ENCODE measurements at regions not wholly inside any gene's neighbourhood (a gene's known extent, or its start where the extent isn't known, plus 50 kb on each side); places are given as distances from the start of the nearest gene placed in this dataset.
"Not testable (repeated sequence)": the region's sequence is repeated elsewhere in the genome, so short reads cannot be mapped to it uniquely, and the experiment has no call there.

DNA sequence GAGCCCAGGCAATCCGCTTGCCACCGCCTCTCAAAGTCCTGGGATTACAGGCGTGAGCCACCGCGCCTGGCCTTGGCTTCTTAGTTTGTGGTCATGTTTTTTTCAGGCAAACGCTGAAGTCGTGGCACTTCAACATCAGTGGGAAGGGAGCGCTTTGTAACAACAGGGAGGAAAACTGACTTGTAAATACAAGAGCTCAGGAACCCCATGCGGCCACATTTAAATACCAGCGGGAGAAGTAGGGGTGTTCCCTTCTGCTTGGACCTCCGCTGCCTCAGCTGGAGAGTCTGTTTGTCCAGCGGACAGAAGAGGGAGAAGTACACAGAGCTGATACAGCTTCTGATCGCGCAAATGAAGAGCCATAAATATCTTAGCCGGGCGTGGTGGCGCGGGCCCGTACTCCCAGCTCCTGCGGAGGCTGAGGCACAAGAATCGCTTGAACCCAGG lies 108.7 kb upstream of the KMT2C start:
- no peak overlapping the region for H3K4me3 ChIP-seq
- ATAC-seq, result no peak
- whole genome bisulfite sequencing, 2 donors (ENCODE audit: low coverage in 1 of 2), result 34 to 64% methylated on average over 6 to 7 of the region's 21 CpGs
- H3K27ac ChIP-seq, result no peak overlapping the region
- H3K4me1 ChIP-seq, result no peaks in the 10 kb centered on the region
- H3K9me3 ChIP-seq, result no peaks in the 10 kb centered on the region
- no peaks in the 10 kb centered on the region for H3K36me3 ChIP-seq
- H3K27me3 ChIP-seq, result no peaks in the 10 kb centered on the region
- no peak for TF ChIP-seq POLR2A (IDR thresholded peaks at IDR 0.05)
- TF ChIP-seq, protein P1, sequence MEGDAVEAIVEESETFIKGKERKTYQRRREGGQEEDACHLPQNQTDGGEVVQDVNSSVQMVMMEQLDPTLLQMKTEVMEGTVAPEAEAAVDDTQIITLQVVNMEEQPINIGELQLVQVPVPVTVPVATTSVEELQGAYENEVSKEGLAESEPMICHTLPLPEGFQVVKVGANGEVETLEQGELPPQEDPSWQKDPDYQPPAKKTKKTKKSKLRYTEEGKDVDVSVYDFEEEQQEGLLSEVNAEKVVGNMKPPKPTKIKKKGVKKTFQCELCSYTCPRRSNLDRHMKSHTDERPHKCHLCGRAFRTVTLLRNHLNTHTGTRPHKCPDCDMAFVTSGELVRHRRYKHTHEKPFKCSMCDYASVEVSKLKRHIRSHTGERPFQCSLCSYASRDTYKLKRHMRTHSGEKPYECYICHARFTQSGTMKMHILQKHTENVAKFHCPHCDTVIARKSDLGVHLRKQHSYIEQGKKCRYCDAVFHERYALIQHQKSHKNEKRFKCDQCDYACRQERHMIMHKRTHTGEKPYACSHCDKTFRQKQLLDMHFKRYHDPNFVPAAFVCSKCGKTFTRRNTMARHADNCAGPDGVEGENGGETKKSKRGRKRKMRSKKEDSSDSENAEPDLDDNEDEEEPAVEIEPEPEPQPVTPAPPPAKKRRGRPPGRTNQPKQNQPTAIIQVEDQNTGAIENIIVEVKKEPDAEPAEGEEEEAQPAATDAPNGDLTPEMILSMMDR (IDR thresholded peaks at IDR 0.05), result no peak
- no peak for TF ChIP-seq POLR2AphosphoS5 (IDR thresholded peaks at IDR 0.05)
- TF ChIP-seq EP300 (IDR thresholded peaks at IDR 0.05), result no peak

DNA sequence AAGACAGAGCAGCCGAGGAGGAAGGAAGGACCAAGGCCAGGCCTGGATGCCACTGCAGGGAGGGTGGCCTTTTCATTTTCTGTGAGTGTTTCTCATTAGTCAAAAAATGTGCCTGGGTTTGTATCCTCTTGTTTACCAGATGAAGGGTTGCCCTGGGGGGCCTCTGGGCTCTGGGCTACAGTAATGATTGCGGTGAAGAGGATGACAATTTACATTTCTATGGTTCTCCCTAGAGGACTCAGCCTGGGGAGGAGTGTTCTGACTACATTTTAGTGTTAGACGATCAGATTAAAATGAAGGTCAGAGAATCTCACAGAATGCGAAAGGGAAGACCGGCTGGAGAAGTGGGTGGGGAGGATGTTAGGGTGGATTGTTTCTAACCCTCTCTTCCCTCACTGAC lies 108.0 kb upstream of the KMT2C start:
- 40 to 62% methylated on average over 2 to 5 of the region's 5 CpGs for WGBS, 2 donors (ENCODE audit: low coverage in 1 of 2)
- Histone ChIP-seq H3K36me3 (no peaks in the 10 kb centered on the region), H3K4me3 (no peak overlapping the region), H3K9me3 (no peaks in the 10 kb centered on the region), H3K4me1 (no peaks in the 10 kb centered on the region), H3K27ac (no peak overlapping the region), H3K27me3 (no peaks in the 10 kb centered on the region)
- ATAC-seq, result no peak
- TF ChIP-seq POLR2AphosphoS5 (IDR thresholded peaks at IDR 0.05) (no peak), POLR2A (IDR thresholded peaks at IDR 0.05) (no peak), EP300 (IDR thresholded peaks at IDR 0.05) (no peak)
- TF ChIP-seq, protein P1 (IDR thresholded peaks at IDR 0.05), result no peak

DNA sequence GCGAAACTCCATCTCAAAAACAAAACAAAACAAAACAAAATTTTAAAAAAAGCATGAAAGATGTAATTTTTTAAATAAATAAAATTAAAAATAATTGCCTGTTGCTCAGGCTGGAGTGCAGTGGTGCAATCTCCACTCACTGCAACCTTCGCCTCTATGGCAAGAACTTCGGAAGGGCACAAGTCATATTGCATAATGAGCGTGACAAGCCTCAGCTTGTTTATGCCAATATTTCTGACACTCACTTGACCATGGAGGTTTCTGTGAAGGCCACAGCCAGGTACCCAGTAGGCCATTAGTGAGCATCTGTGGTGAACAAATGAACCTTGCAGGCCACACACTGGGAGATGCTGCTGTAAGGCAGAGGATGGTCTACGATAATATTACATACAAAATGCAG lies 106.1 kb upstream of the KMT2C start:
- TF ChIP-seq POLR2A (IDR thresholded peaks at IDR 0.05) (no peak), EP300 (IDR thresholded peaks at IDR 0.05) (no peak), POLR2AphosphoS5 (IDR thresholded peaks at IDR 0.05) (no peak)
- TF ChIP-seq, protein P1 (IDR thresholded peaks at IDR 0.05), result no peak
- no peak for ATAC-seq
- H3K36me3 ChIP-seq, result no peaks in the 10 kb centered on the region
- no peaks in the 10 kb centered on the region for H3K4me1 ChIP-seq
- H3K27me3 ChIP-seq, result no peaks in the 10 kb centered on the region
- H3K9me3 ChIP-seq, result no peaks in the 10 kb centered on the region
- WGBS, 2 donors (ENCODE audit: low coverage in 1 of 2), result 91 to 100% methylated on average over 2 to 5 of the region's 5 CpGs
- no peak overlapping the region for H3K4me3 ChIP-seq
- H3K27ac ChIP-seq, result no peak overlapping the region

DNA sequence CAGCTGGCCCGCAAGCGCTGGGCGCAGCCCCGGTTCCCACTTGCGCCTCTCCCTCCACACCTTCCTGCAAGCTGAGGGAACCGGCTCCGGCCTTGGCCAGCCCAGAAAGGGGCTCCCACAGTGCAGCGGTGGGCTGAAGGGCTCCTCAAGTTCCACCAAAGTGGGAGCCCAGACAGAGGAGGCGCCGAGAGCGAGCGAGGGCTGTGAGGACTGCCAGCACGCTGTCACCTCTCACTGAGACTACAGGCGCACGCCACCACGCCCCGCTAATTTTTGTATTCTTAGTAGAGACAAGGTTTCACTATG lies 103.3 kb upstream of the KMT2C start:
- not testable (repeated sequence) for H3K27ac ChIP-seq, H3K27me3 ChIP-seq, ATAC-seq, H3K9me3 ChIP-seq, H3K36me3 ChIP-seq, H3K4me3 ChIP-seq, H3K4me1 ChIP-seq
- 95% methylated on average over 9 of the region's 17 CpGs; no CpG with 5 or more reads in 1 of the 2 donors for WGBS, 2 donors (ENCODE audit: low coverage in 1 of 2)

DNA sequence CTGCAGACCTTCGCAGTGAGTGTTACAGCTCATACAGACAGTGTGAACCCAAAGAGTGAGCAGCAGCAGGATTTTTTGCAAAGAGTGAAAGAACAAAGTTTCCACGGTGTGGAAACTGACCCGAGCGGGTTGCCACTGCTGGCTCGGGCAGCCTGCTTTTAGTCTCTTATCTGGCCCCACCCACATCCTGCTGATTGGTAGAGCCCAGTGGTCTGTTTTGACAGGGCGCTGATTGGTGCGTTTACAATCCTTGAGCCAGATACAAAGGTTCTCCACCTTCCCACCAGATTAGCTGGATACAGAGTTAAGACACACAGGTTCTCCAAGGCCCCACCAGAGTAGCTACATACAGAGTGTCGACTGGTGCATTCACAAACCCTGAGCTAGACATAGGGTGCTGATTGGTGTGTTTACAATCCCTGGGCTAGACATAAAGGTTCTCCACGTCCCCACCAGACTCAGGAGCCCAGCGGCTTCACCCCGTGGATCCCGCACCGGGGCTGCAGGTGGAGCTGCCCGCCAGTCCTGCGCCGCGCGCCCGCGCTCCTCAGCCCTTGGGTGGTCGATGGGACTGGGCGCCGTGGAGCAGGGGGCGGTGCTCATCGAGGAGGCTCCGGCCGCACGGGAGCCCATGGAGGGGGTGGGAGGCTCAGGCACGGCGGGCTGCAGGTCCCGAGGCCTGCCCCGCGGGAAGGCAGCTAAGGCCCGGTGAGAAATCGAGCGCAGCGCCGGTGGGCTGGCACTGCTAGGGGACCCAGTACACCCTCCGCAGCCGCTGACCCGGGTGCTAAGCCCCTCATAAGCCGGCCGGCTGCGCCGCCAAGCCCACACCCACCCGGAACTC lies 102.8 kb upstream of the KMT2C start:
- H3K4me3 ChIP-seq, H3K36me3 ChIP-seq, H3K9me3 ChIP-seq, ATAC-seq, H3K27me3 ChIP-seq, H3K27ac ChIP-seq, H3K4me1 ChIP-seq: not testable (repeated sequence)
- WGBS, 2 donors (ENCODE audit: low coverage in 1 of 2), result 40% methylated on average over 1 of the region's 46 CpGs; no CpG with 5 or more reads in 1 of the 2 donors

DNA sequence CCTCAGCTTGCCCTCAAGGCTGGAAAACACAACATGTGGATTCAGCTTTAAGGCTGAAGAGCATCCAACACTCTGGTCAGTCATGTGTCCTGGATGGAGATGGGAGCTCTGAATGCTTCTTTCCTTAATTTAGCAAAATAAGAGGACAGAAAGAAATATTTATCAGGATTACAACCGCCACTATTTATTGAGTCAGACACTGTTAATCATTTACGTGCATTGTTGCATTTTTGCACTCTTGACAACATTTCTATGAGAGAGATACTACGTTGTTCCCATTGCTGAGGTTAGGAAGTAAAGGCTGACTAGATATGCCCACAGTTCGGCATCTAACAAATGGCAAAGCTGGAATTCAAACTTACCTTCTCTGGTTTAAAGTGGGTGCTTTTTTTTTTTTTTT lies 101.8 kb upstream of the KMT2C start:
- no peak overlapping the region for H3K4me3 ChIP-seq
- no peak overlapping the region for H3K27ac ChIP-seq
- TF ChIP-seq EP300 (IDR thresholded peaks at IDR 0.05) (no peak), POLR2A (IDR thresholded peaks at IDR 0.05) (no peak), POLR2AphosphoS5 (IDR thresholded peaks at IDR 0.05) (no peak)
- TF ChIP-seq, protein P1 (IDR thresholded peaks at IDR 0.05), result no peak
- no peaks in the 10 kb centered on the region for H3K4me1 ChIP-seq
- WGBS, 2 donors (ENCODE audit: low coverage in 1 of 2), result 59 to 64% methylated on average over 4 of the region's 4 CpGs
- ATAC-seq, result no peak
- no peaks in the 10 kb centered on the region for H3K36me3 ChIP-seq
- no peaks in the 10 kb centered on the region for H3K27me3 ChIP-seq
- H3K9me3 ChIP-seq, result peaks cover 0 to 7% (median 0%) of the 10 kb centered on the region in 3 donors

All from gastroesophageal sphincter (tissue), 4 donors.